HG03060 (cell line): ENCODE measurements at regions not wholly inside any gene's neighbourhood (a gene's known extent, or its start where the extent isn't known, plus 50 kb on each side); places are given as distances from the start of the nearest gene placed in this dataset.
"Not testable (repeated sequence)": the region's sequence is repeated elsewhere in the genome, so short reads cannot be mapped to it uniquely, and the experiment has no call there.

ENCODE experiments used
- ATAC-seq: cut with Tn5 transposase; IDR thresholded peaks from one replicate; pipeline ENCODE4 v1.9.1; 2021; ENCODE audit warnings: low read depth, moderate number of reproducible peaks; ENCODE audit not compliant: unreplicated experiment

- no peak for ATAC-seq
These were observed 53.9 kb downstream of the OTOR start for GRCh38 chr20:16801919-16802651.

GRCh38 chr20:16802652-16802935, 54.4 kb downstream of the OTOR start:
- no peak for ATAC-seq

DNA sequence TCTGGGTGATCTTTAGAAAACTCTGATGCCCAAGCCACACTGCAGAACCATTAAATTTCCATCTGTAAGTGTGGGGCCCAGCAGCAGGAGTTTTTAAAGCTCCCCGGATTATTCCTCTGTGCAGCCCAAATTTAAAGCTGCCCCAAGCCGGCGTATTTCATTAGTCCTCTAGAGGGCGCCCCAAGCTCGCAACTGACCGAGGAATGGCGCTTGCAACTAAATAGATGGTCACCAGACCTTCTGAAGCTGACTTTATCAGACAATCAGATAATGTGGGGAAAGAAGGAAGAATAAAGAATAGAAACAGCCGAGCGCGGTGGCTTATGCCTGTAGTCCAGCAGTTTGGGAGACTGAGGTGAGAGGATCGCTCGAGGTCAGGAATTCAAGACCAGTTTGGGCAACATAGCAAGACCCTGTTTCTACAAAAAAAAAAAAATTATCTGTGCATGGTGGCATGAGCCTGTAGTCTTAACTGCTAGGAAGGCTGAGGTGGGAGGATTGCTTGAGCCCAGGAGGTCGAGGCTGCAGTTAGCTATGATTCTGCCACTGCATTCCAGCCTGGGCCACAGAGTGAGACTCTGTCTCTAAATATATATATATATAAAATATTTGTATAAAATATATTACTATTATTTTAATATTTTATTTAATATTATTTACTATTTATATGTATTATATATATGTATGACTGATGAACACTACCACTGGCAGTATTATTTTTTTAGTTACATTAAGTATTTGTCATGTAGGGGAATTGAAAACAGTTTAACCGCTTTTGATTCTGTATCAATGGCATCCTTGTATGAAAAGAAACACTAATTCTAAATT, 56.0 kb downstream of the OTOR start:
- no peak for ATAC-seq

- no peak for ATAC-seq
These were observed 56.6 kb downstream of the OTOR start for GRCh38 chr20:16804793-16805187.

- ATAC-seq = no peak
These were observed 57.9 kb downstream of the OTOR start for GRCh38 chr20:16806061-16806460.

DNA sequence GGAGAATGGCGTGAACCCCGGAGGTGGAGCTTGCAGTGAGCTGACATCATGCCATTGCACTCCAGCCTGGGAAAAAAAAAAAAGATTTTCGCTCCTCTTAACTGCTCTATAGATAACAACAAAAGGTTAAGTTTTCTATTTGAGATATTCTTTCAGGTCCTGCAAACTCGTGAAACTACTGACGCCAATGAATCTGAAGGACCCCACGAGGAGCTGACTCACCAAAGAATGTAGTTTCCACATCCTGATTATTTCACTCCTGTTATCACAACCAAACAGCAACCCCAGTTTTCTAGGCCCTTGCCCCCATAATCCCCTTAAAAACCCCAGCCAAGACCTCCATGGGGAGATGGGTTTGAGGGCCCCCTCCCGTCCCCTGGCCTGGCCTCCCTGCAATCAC, 58.7 kb downstream of the OTOR start:
- ATAC-seq = no peak

- ATAC-seq = no peak
These were observed 60.6 kb downstream of the OTOR start for GRCh38 chr20:16808796-16809195.

- ATAC-seq = no peak
These were observed 62.1 kb downstream of the OTOR start for GRCh38 chr20:16810216-16810615.

DNA sequence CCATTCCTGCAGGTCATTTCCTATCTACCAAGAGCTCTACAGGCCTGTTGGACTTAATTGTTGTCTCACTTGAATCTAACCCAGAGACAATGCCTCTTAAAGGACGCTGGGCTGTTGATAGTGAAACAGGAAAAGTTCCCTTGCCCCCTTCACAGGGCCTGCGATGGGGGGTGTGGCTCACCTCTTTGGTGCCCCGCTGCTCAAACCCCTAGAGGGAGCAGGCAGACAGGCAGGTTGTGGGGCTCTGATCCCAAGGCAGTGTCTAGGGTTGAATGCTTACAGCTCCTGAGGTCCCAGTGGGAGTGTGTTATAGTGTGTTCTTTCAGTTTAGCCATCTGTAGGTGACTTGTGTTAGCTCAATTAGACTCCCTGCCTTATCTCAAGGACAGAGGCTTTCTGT, 68.0 kb downstream of the OTOR start:
- ATAC-seq = no peak

- no peak for ATAC-seq
These were observed 71.3 kb downstream of the OTOR start for GRCh38 chr20:16819483-16819882.

GRCh38 chr20:16821211-16822089, 73.3 kb downstream of the OTOR start:
- ATAC-seq = no peak

GRCh38 chr20:16824664-16825063, 76.5 kb downstream of the OTOR start:
- ATAC-seq = no peak

GRCh38 chr20:16828666-16829305, 80.6 kb downstream of the OTOR start:
- no peak for ATAC-seq

GRCh38 chr20:16835690-16836089, 87.5 kb downstream of the OTOR start:
- not testable (repeated sequence) for ATAC-seq

DNA sequence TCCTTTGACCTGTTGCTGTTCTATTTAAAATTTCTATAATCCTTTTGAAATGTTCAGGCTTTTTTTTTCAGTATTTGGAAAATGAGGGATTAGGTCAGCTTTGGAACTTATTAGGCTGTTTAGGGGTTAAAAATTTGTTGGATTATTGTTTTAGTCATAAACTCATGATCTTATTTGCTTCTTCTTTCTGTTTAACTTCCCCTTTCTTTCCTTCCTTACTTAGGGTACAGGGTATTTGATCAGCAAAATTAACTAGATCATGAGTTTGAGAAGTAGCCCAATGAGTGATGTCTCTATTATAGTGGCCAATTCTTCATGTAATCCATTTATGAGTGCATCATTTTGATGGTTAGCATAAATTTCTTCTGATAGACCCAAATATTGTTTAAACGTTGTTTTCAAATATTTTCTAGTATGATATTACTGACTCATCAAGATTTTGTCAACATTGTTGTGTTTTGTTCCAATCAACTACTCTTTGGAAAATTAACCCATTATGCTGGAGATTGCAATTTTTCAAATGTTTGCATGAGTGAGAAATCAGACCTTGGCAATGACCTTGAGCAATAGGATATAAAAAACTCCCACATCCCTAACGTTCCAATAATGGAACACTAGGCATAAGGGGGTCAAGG, 94.4 kb downstream of the OTOR start:
- no peak for ATAC-seq

DNA sequence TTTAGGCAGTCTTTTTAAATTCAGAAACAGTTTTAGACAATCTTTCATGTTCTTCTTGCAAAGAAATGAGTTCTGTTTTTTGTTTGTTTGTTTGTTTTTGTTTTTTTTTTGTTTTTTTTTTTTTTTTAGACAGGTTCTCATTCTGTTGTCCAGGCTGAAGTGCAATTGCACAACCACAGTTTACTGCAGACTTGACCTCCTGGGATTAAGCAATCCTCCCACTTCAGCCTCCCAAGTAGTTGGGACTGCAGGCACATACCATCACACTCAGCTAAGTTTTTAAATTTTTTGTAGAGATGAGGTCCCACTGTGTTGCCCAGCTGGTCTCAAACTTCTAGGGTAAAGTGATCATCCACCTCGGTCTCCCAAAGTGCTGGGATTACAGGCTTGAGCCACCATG, 96.2 kb downstream of the OTOR start:
- ATAC-seq = no peak

GRCh38 chr20:16846006-16846405, 97.8 kb downstream of the OTOR start:
- no peak for ATAC-seq

DNA sequence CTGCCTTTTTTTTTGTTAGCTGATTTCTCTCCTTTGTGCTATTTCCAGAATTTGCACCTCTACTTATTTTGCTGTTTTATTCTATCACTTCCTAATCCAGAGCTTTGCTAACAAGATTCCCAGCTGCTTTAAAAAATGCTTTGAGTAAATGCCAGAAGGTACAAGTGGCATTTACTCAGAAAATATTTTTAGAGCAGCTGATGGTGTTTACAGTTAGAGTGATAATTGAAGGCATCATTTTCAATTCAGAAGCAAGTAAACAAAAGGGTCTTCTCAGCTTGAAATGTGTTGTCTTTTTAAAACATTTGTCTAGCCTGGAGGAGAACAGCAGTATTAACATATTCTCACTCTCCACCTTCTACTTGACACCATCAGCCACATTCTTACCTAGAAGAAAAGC, 99.9 kb downstream of the OTOR start:
- no peak for ATAC-seq

DNA sequence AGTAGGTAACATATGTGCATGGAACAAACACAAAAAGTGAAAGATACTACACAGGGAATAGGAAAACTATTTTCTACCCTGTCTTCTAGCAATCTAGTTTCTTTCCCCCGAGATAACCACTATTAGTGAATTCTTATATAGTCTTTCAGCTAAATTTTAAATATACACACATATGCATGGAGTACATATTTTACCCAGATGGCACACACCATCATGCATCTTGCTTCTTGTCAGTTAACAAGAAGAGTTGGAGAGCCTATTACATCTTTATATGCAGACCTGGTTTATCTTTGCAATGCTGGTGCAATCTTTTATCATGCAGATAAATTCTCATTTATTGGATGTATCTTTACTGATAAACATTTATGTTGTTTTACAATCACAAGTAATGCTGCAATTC, 100.4 kb downstream of the OTOR start:
- ATAC-seq = no peak

DNA sequence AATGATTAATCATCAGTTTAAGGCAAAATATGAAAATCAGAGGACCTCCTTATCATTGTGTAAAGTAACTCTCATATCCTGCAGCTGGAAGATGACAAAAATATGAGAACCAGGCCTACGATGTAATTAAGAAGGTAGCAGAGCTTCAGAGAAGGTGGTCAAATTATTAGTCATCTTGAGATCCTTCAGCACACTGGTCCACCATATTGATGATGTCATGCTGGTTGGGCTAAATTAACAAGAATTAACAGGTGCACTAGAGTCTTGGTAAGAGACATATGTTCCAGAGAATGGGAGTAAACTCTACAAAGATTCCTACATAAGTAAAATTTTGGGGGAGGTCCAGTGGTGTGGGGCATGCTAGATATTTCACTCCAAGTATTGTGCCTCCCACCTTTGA, 112.8 kb downstream of the OTOR start:
- no peak for ATAC-seq
